ENCODE measurements at regions not wholly inside any gene's neighbourhood (a gene's known extent, or its start where the extent isn't known, plus 50 kb on each side); places are given as distances from the start of the nearest gene placed in this dataset.
"Not testable (repeated sequence)": the region's sequence is repeated elsewhere in the genome, so short reads cannot be mapped to it uniquely, and the experiment has no call there.

- no peak for DNase-seq (ENCODE audit: low spot score)
Measured at GRCh38 chr14:81584495-81584894, 50.8 kb upstream of the SEL1L start.

- no peak for DNase-seq (ENCODE audit: low spot score)
Measured at GRCh38 chr14:81589381-81590065, 55.9 kb upstream of the SEL1L start.

GRCh38 chr14:81591266-81591665 lies 57.6 kb upstream of the SEL1L start:
- no peak for DNase-seq (ENCODE audit: low spot score)

- DNase-seq (ENCODE audit: low spot score): no peak
Measured at GRCh38 chr14:81594012-81594411, 60.4 kb upstream of the SEL1L start.

- no peak for DNase-seq (ENCODE audit: low spot score)
Measured at GRCh38 chr14:81605660-81606059, 72.0 kb upstream of the SEL1L start.

- DNase-seq (ENCODE audit: low spot score): no peak
Measured at GRCh38 chr14:81613341-81614045, 79.8 kb upstream of the SEL1L start.

- DNase-seq (ENCODE audit: low spot score): not testable (repeated sequence)
Measured at GRCh38 chr14:81614302-81614701, 80.6 kb upstream of the SEL1L start.

GRCh38 chr14:81618695-81619094 lies 85.0 kb upstream of the SEL1L start:
- no peak for DNase-seq (ENCODE audit: low spot score)

GRCh38 chr14:81619816-81620215 lies 86.2 kb upstream of the SEL1L start:
- no peak for DNase-seq (ENCODE audit: low spot score)

- not testable (repeated sequence) for DNase-seq (ENCODE audit: low spot score)
Measured at GRCh38 chr14:81623771-81624396, 90.2 kb upstream of the SEL1L start.

- DNase-seq (ENCODE audit: low spot score): no peak
Measured at GRCh38 chr14:81625343-81625742, 91.7 kb upstream of the SEL1L start.

- no peak for DNase-seq (ENCODE audit: low spot score)
Measured at GRCh38 chr14:81632157-81632556, 98.5 kb upstream of the SEL1L start.

- no peak for DNase-seq (ENCODE audit: low spot score)
Measured at GRCh38 chr14:81633496-81633895, 99.8 kb upstream of the SEL1L start.

- no peak for DNase-seq (ENCODE audit: low spot score)
Measured at GRCh38 chr14:81637639-81638038, 104.0 kb upstream of the SEL1L start.

GRCh38 chr14:81638656-81639280 lies 105.1 kb upstream of the SEL1L start:
- no peak for DNase-seq (ENCODE audit: low spot score)

- no peak for DNase-seq (ENCODE audit: low spot score)
Measured at GRCh38 chr14:81653626-81654025, 120.0 kb upstream of the SEL1L start.

GRCh38 chr14:81655423-81656314 lies 122.0 kb upstream of the SEL1L start:
- DNase-seq (ENCODE audit: low spot score): no peak

- no peak for DNase-seq (ENCODE audit: low spot score)
Measured at GRCh38 chr14:81656811-81657210, 123.2 kb upstream of the SEL1L start.

- no peak for DNase-seq (ENCODE audit: low spot score)
Measured at GRCh38 chr14:81662066-81662465, 128.4 kb upstream of the SEL1L start.

GRCh38 chr14:81662570-81663197 lies 129.0 kb upstream of the SEL1L start:
- no peak for DNase-seq (ENCODE audit: low spot score)

GRCh38 chr14:81668626-81669274 lies 135.1 kb upstream of the SEL1L start:
- DNase-seq (ENCODE audit: low spot score): no peak
